GM12874 (cell line): ENCODE measurements at regions not wholly inside any gene's neighbourhood (a gene's known extent, or its start where the extent isn't known, plus 50 kb on each side); places are given as distances from the start of the nearest gene placed in this dataset.

ENCODE experiments used
- CTCF ChIP-seq: IDR thresholded peaks from 2 replicates; pipeline ENCODE4 v1.5.1; 2011; ENCODE audit warnings: low read depth, mild to moderate bottlenecking, control low read depth, low read length, moderate library complexity; ENCODE audit not compliant: insufficient read depth

DNA sequence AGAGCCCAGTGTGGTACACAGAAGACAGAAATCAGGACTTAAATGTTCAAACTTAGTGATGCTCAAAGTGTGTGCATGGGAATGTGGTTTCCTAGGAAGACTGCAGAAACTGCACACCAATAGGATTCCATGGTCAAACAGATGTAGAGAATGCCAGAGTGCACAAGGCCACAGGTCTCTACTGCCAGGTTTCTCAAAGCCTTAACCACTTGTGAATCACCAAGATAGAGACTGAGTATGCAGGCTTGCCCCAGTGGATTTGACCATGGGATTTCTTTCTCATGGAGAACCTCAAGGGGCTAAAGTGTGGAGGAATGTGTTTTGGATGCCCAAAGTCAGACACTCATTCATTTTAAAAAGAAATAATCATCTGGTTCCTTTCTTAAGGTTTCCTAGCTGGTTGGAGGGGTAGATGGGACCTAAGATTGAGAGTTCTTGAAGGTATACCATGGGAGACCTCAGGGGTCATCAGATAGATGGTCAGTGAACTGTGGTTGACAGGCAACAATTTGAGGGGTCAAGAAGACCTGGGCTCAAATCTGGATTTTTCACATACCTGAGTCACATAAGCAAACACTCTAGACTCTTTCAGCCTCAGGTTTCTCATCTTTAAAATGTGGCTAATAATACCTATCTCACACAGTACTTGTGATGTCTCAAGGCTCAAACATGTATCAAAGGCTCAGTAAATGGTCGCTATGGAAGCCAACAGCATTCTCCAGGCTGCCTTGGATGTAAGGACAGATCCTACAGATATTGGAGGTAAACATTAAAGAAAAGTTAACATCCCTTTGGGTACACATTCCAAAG is 81.1 kb downstream of the BOD1 start:
- no peak for TF ChIP-seq CTCF

DNA sequence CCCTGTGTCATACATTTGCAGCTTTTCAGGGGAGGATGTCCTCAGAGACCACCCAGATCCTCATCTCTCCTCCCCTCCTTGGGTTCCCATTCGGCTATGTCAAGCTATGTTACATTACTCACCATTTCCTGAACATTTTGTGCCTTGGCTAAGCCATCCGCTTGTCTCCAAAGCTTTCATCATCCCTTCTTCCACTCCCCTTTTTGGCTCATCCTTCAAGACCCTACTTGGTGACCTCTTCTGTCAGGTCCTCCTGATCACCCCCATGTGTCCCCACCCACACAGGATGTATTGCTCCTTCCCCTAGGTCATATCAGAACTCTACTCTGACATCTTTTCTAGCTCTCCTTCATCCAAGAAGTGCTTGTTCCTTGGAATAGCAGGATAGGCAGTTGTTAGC is 81.8 kb downstream of the BOD1 start:
- TF ChIP-seq CTCF: no peak

DNA sequence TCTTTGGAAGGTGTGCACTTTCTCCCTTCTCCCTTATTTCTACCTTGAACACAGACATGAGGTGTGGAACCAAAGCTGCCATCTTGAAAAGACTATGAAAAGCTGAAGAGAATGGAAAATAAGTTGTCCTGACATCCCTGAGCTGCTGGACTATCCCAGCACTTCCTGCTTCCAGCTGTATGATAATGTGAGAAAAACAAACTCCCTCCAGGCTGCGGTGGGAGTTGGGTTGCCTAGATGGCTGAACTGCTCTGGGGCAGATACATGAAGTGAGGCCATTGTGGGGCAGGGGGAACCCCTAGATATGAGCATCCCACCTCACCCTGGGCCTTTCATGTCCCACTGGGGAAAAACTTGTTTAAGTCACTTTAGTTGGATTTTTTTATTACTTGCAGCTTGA is 82.4 kb downstream of the BOD1 start:
- TF ChIP-seq CTCF: no peak

DNA sequence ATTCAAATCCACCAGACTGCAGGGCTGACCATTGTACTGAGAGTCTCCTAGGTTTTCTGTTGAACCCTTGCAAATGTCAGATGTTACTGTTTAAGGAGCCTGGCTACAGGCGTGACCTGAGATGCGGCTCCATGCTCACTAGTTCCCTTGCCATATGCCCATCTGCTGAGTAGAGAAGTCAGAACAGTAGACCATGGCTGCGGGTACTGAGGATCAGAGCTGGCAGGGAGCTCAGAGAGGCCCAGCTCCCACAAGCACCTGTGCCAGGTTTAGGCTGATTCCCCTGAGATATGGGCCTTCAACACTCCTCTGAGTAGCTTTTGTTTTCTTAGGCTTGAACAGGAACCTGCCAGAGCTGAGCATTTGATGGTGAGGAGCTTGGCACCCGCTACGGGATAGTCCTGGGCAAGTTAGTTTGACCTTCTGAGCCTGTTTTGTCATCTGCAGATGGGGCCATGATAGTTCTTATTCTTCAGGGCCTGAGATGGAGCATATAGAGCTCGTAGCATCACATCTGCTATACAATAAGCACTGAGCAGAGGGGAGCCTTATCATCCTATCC is 83.7 kb downstream of the BOD1 start:
- no peak for TF ChIP-seq CTCF

DNA sequence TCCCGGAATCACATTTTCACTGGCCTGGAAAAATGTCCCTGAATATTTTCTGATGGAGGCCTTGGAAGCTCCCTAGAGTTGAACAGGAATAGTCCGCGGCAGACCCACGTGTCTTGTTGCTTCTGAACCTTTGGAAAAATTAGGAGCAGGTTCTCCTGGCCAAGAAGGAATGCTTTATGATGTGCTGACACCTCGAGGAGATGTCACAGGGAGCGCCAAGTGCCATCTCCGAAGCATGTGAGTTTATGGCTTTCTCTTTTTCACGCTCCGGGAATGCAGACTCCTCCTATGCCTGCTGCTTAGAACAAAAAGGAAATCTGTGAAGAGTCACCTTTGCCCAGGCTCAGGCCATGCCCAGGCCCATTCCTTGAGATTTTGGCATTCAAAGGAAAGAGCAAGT is 84.6 kb downstream of the BOD1 start:
- TF ChIP-seq CTCF: no peak

DNA sequence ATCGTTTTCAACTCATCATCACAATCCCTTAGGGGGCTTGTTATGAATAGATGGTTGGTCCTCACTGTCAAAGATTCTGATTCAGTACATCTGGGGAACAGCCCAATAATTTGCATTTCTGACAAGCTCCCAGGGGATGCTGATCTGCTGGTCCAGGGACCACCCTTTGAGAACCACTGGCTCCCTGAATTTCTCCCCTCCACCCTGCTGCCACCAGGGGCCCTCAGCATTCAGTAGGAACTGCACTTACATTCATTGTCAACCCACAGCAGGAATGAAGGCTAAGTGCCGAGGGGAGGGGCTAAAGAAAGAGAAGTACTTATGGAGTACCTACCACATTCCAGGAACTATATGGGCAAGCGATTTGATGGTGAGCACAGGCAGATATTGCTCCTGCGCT is 85.9 kb downstream of the BOD1 start:
- TF ChIP-seq CTCF: no peak

DNA sequence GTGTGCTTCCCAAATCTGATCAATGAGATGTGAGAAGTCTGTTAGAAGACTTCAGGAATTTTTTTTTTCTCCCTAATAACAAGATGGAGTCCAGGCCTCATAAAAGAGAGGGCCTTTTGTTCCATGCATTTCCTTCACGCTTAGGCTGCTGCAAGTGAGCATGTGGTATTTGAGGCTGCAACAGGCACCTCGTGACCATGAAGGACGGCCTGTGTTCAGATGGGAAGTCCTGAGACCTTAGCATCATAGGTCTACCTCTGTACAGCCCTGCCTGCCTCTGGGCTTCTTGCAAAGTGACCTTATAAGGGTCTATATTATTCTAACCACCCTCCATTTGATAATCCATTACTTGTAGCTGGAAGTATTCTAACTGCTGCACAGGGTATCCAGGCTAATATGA is 86.6 kb downstream of the BOD1 start:
- no peak for TF ChIP-seq CTCF
